SK-N-MC (cell line): ENCODE measurements at regions not wholly inside any gene's neighbourhood (a gene's known extent, or its start where the extent isn't known, plus 50 kb on each side); places are given as distances from the start of the nearest gene placed in this dataset.

ENCODE experiments used
- DNase-seq: peaks from one replicate; pipeline ENCODE4 v3.0.0-alpha.2; 2011; ENCODE audit warnings: low read depth, low spot score
- H3K27ac ChIP-seq: fragments of 200-600 bp; sonication (generic); 2 replicates; pipeline ENCODE4 v1.5.1; 2016; ENCODE audit warnings: mixed run types
- H3K36me3 ChIP-seq: fragments of 200-600 bp; sonication (generic); 2 replicates; pipeline ENCODE4 v1.6.1; 2017; ENCODE audit warnings: antibody characterized with exemption, low read length, mixed read lengths; ENCODE audit not compliant: insufficient read depth
- H3K4me3 ChIP-seq: fragments of 200-600 bp; sonication (generic); 2 replicates; pipeline ENCODE4 v1.5.1; 2016
- H3K9ac ChIP-seq: fragments of 200-600 bp; sonication (generic); 2 replicates; pipeline ENCODE4 v1.8.0; 2017; ENCODE audit warnings: mixed run types, mixed read lengths; ENCODE audit not compliant: insufficient read length
- H3K9me3 ChIP-seq: fragments of 200-600 bp; sonication (generic); 2 replicates; pipeline ENCODE4 v1.6.1; 2017; ENCODE audit warnings: low read depth, mild to moderate bottlenecking, antibody characterized with exemption, low read length, moderate library complexity, mixed read lengths
- EZH2 ChIP-seq: fragments of 200-600 bp; sonication (generic); IDR thresholded peaks from one replicate; pipeline ENCODE4 v1.6.1; 2017; ENCODE audit warnings: antibody characterized with exemption
- FOXP2 ChIP-seq: optimal IDR thresholded peaks from 2 replicates; pipeline ENCODE3; 2011; ENCODE audit warnings: mild to moderate bottlenecking, moderate library complexity; ENCODE audit not compliant: insufficient read depth; ENCODE audit errors: extremely low read length, control extremely low read depth
- POLR2AphosphoS5 ChIP-seq: IDR thresholded peaks from 2 replicates; pipeline ENCODE4 v1.6.1; 2012; ENCODE audit warnings: mild to moderate bottlenecking, low read depth, low read length, borderline replicate concordance

DNA sequence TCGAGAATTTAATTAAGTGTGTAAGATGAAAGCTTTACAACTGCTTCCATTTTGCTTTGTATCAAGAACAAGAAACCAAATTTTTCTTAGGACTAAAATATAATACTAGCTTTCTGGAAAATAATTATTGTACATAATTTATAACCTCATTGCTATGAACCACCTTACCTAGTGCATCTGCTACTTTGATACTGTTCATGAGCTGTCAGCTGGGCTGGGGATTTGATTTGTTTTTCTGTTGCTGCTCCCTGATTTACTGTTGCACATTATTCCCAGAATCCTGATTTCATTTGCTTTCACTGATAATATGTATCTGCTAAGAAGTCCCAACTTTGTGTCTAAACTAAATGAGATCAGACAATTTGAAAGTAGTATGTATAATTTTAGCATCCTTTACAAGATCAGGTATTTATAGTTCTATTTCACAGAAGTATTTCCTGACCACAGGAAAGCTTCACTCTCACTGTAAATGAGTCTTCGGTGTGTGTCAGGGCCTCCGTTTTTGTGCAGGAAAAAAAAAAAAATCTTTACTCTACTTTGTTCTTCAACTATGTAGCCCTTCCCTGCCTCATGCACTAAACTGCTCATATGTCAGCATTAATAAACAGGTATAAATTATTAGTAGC, 105.6 kb upstream of the CCDC150 start:
- Histone ChIP-seq H3K27ac (no peak overlapping the region), H3K9ac (no peak overlapping the region), H3K36me3 (no peaks in the 10 kb centered on the region), H3K4me3 (no peak overlapping the region), H3K9me3 (no peaks in the 10 kb centered on the region)
- no peak for DNase-seq
- TF ChIP-seq FOXP2, result no peak
- no peak for TF ChIP-seq POLR2AphosphoS5
- TF ChIP-seq EZH2, result no peak

GRCh38 chr2:196534495-196534894, 105.0 kb upstream of the CCDC150 start:
- no peak for TF ChIP-seq EZH2
- no peak for TF ChIP-seq FOXP2
- no peak for TF ChIP-seq POLR2AphosphoS5
- no peaks in the 10 kb centered on the region for H3K36me3 ChIP-seq
- H3K9ac ChIP-seq, result no peak overlapping the region
- H3K9me3 ChIP-seq, result no peaks in the 10 kb centered on the region
- no peak overlapping the region for H3K4me3 ChIP-seq
- no peak for DNase-seq
- H3K27ac ChIP-seq, result no peak overlapping the region

DNA sequence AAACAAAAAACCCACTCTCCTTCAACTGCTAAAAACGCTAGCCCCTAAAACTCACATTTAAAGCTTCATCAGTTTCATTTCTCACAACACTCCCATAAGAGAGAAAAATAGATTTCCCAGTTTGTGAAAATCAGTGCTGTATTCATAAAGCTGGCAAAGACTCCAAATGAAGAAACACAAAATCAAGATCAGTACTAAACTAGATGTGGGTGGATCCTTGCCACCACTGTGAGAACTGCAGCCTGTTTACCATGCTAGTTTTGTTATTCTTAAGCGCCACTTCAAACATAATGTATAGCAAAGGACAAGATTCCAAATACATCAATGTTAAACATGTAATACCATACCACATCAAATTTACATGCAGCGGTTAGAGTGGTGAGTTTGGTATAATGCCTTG, 104.5 kb upstream of the CCDC150 start:
- Histone ChIP-seq H3K9ac (no peak overlapping the region), H3K36me3 (no peaks in the 10 kb centered on the region), H3K9me3 (no peaks in the 10 kb centered on the region), H3K27ac (no peak overlapping the region), H3K4me3 (no peak overlapping the region)
- TF ChIP-seq POLR2AphosphoS5 (no peak), FOXP2 (no peak), EZH2 (no peak)
- no peak for DNase-seq

DNA sequence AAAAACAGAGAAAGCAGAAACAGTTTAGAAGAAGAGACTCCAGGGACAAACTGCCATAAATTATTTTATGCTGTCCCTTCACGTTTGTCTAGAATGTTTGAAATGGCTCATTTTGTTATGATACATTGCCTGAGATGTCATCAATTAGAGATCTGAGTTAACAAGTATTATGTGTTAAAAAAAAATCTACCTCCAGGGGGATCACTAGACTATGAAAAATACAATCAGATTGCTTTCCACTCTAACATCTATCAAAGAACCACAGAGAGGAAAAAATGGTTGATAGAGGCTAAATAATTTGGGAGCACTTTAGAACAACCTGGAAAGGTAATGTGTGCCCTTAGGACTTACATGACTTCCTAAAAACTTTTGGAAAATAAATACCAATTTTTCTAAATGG, 103.8 kb upstream of the CCDC150 start:
- no peak overlapping the region for H3K27ac ChIP-seq
- DNase-seq, result no peak

GRCh38 chr2:196537311-196537710, 102.2 kb upstream of the CCDC150 start:
- Histone ChIP-seq H3K9me3 (no peaks in the 10 kb centered on the region), H3K4me3 (no peak overlapping the region), H3K27ac (no peak overlapping the region), H3K9ac (no peak overlapping the region), H3K36me3 (no peaks in the 10 kb centered on the region)
- no peak for DNase-seq
- no peak for TF ChIP-seq POLR2AphosphoS5
- TF ChIP-seq FOXP2, result no peak
- TF ChIP-seq EZH2, result no peak

More for the DNA sequence above, 103.8 kb upstream of the CCDC150 start:
- H3K9ac ChIP-seq, result no peak overlapping the region
- no peaks in the 10 kb centered on the region for H3K9me3 ChIP-seq
- H3K36me3 ChIP-seq, result no peaks in the 10 kb centered on the region
- H3K4me3 ChIP-seq, result no peak overlapping the region
- TF ChIP-seq EZH2, result no peak
- TF ChIP-seq POLR2AphosphoS5, result no peak
- TF ChIP-seq FOXP2, result no peak

DNA sequence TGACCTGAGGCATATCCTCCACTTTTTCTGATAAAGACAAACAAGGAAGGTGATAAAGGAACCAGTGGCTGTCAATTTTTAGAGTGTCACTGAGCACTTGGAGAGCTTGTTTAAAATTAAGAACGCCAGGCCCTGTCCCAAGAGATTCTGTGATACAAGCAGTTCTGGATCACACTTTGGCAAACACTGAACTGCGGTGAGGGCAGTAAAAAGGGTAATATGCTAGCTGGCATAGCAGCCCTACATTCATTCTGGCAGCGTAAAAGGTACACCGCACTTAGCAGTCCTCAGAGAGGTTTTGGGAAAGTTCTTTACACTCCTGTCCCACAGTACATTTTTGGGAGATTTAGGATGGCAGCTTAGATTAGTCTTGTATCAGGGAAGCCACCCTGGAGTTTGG, 101.3 kb upstream of the CCDC150 start:
- Histone ChIP-seq H3K36me3 (no peaks in the 10 kb centered on the region), H3K4me3 (no peak overlapping the region), H3K27ac (no peak overlapping the region), H3K9me3 (no peaks in the 10 kb centered on the region), H3K9ac (no peak overlapping the region)
- TF ChIP-seq POLR2AphosphoS5, result no peak
- no peak for TF ChIP-seq EZH2
- TF ChIP-seq FOXP2, result no peak
- DNase-seq, result no peak

GRCh38 chr2:196538646-196539045, 100.9 kb upstream of the CCDC150 start:
- no peaks in the 10 kb centered on the region for H3K36me3 ChIP-seq
- DNase-seq, result no peak
- H3K4me3 ChIP-seq, result no peak overlapping the region
- H3K27ac ChIP-seq, result no peak overlapping the region
- H3K9me3 ChIP-seq, result no peaks in the 10 kb centered on the region
- TF ChIP-seq EZH2, result no peak
- TF ChIP-seq POLR2AphosphoS5, result no peak
- H3K9ac ChIP-seq, result no peak overlapping the region

- H3K9me3 ChIP-seq, result no peaks in the 10 kb centered on the region
- H3K36me3 ChIP-seq, result no peaks in the 10 kb centered on the region
- H3K4me3 ChIP-seq, result no peak overlapping the region
- H3K9ac ChIP-seq, result no peak overlapping the region
- DNase-seq, result no peak
- H3K27ac ChIP-seq, result no peak overlapping the region
- TF ChIP-seq POLR2AphosphoS5 (no peak), FOXP2 (no peak), EZH2 (no peak)
Observed at GRCh38 chr2:196544906-196545433, 94.5 kb upstream of the CCDC150 start.
